BJ (cell line): ENCODE measurements at regions not wholly inside any gene's neighbourhood (a gene's known extent, or its start where the extent isn't known, plus 50 kb on each side); places are given as distances from the start of the nearest gene placed in this dataset.

ENCODE experiments used
- CTCF ChIA-PET: fragments of 350-600 bp; formaldehyde crosslinking; extraction: SDS; loops from one replicate; lab custom pipeline; 2021; ENCODE audit warnings: antibody characterized with exemption, inconsistent platforms; lab: Yijun Ruan, JAX
- POLR2A ChIA-PET: fragments of 300-600 bp; sonication (Branson Sonifier 250); formaldehyde crosslinking; extraction: SDS; loops from one replicate; lab custom pipeline; 2021; ENCODE audit warnings: antibody characterized with exemption; lab: Charles Lee
- DNase-seq: peaks from one replicate; pipeline ENCODE4 v3.0.0-alpha.2; 2011; ENCODE audit warnings: low read depth
- H3K27me3 ChIP-seq: 2 replicates; pipeline ENCODE4 v1.6.0; 2011; ENCODE audit warnings: low read length; ENCODE audit not compliant: control insufficient read depth, insufficient read depth
- H3K36me3 ChIP-seq: 2 replicates; pipeline ENCODE4 v1.5.1; 2011; ENCODE audit warnings: low read length; ENCODE audit not compliant: control insufficient read depth, insufficient read depth
- H3K4me3 ChIP-seq: 2 replicates; pipeline ENCODE4 v1.5.1; 2011; ENCODE audit warnings: low read depth, mild to moderate bottlenecking, control low read depth, low read length
- TF ChIP-seq, protein P1 (sequence below): IDR thresholded peaks from 2 replicates; pipeline ENCODE4 v1.5.1; 2011; ENCODE audit warnings: low read depth, mild to moderate bottlenecking, control low read depth, inconsistent platforms, low read length, moderate library complexity; ENCODE audit not compliant: insufficient read depth

DNA sequence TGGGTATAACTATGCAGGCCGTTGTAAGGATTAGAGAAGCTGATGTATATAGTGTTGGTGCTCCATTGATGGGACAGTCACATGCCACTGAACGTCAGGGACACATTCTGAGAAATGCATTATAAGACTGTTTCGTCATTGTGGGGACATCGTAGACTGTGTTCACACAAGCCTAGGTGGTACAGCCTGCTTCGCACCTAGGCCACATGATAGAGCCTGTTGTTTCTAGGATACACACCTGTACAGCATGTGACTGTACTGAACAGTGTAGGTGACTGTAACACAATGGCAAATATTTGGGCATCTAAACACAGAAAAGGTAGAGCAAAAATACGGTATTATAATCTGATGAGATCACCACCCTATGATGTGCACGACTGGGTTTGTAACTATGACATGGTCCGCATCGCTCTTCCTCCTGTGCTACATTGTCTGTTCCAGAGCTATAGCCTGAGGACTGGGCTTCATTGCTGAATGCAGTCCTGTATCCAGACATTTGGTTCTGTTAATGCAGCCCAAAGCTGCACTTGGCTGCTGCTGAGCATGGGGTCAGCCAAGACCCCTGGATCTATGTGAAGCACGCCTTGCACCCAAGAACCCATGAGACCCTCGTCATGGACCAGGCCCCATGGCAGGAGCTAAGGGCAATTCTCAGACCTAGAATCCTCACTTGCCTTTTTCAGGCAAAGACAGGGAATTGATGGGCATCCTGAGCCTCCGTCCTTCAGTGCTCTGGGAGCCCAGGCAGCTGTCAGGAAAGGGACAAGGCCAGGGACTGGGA lies 51.1 kb upstream of the THY1 start:
- H3K27me3 ChIP-seq = peaks cover 2% of the 10 kb centered on the region
- CTCF ChIA-PET = interaction anchor here (0.7 to 9.5 kb wide), 43 partner anchors 10 to 255 kb away, joined by 3 to 189 read pairs (median 7); partner anchors contain the start of genes C1QTNF5, NECTIN1, RNF26 and THY1
- TF ChIP-seq, protein P1, sequence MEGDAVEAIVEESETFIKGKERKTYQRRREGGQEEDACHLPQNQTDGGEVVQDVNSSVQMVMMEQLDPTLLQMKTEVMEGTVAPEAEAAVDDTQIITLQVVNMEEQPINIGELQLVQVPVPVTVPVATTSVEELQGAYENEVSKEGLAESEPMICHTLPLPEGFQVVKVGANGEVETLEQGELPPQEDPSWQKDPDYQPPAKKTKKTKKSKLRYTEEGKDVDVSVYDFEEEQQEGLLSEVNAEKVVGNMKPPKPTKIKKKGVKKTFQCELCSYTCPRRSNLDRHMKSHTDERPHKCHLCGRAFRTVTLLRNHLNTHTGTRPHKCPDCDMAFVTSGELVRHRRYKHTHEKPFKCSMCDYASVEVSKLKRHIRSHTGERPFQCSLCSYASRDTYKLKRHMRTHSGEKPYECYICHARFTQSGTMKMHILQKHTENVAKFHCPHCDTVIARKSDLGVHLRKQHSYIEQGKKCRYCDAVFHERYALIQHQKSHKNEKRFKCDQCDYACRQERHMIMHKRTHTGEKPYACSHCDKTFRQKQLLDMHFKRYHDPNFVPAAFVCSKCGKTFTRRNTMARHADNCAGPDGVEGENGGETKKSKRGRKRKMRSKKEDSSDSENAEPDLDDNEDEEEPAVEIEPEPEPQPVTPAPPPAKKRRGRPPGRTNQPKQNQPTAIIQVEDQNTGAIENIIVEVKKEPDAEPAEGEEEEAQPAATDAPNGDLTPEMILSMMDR = no peak
- DNase-seq = no peak
- no peak overlapping the region for H3K4me3 ChIP-seq
- H3K36me3 ChIP-seq = no peaks in the 10 kb centered on the region
- POLR2A ChIA-PET = interaction anchor here (1.0 kb wide), 1 partner anchor 136 kb away, joined by 5 read pairs; no protein-coding TSS in a partner anchor

DNA sequence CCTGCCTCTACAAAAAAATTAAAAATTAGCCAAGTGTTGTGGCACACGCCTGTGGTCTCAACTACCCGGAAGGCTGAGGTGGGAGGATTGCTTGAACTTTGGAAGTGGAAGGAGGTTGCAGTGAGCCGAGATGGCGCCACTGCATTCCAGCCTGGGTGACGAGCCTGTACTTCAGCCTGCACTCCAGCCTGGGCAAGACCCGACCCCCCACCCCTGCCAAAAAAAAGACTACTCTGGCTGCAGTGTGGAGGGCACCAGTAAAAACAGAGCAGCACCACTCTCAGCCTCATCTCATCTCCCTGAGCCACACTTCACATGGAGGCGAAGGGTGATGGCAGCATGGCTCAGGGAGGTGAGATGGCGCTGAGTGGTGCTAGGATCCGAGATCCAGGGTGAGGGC lies 50.3 kb upstream of the THY1 start:
- ChIA-PET POLR2A (no interaction called here), CTCF (interaction anchor here (1.3 to 9.5 kb wide), 4 partner anchors 40 to 134 kb away, joined by 3 to 189 read pairs (median 74); partner anchors contain the start of genes C1QTNF5 and USP2)
- Histone ChIP-seq H3K36me3 (no peaks in the 10 kb centered on the region), H3K27me3 (peaks cover 2% of the 10 kb centered on the region), H3K4me3 (no peak overlapping the region)
- TF ChIP-seq, protein P1 = no peak
- no peak for DNase-seq

DNA sequence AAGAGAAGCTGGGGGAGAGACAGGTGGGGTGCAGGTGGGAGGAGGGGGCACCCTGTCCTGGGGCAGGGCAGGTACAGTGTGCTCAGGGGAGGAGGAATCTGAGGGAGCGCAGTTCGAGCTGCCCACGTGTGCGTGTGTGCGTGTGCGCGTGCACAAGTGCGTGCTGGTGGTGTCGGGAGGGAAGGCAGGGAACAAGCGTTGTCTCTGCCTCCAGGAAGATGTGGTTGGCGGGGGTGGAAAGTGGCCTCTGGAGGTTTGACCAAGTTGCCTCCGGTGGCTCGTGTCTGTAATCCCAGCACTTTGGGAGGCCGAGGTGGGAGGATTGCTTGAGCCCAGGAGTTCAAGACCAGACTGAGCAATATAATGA lies 49.9 kb upstream of the THY1 start:
- no peak for DNase-seq
- CTCF ChIA-PET = interaction anchor here (2.2 to 9.5 kb wide), 4 partner anchors 50 to 134 kb away, joined by 8 to 189 read pairs (median 74); partner anchors contain the start of genes C1QTNF5, THY1 and USP2

More for the DNA sequence above, 49.9 kb upstream of the THY1 start:
- TF ChIP-seq, protein P1 = no peak
- H3K4me3 ChIP-seq = no peak overlapping the region
- H3K27me3 ChIP-seq = peaks cover 2% of the 10 kb centered on the region
- H3K36me3 ChIP-seq = no peaks in the 10 kb centered on the region
- POLR2A ChIA-PET = no interaction called here
